DMS114 treated with DMSO at 0.1 percent for 48 hours (cell line): ENCODE measurements at regions not wholly inside any gene's neighbourhood (a gene's known extent, or its start where the extent isn't known, plus 50 kb on each side); places are given as distances from the start of the nearest gene placed in this dataset.
"Not testable (repeated sequence)": the region's sequence is repeated elsewhere in the genome, so short reads cannot be mapped to it uniquely, and the experiment has no call there.

Experiments
- DNase-seq: peaks from one replicate; lab custom pipeline; 2025; ENCODE audit not compliant: unreplicated experiment; lab: John Stamatoyannopoulos, UW

- no peak for DNase-seq
These were observed 135.1 kb upstream of the RFX3 start for GRCh38 chr9:3660936-3661335.

- no peak for DNase-seq
These were observed 133.8 kb upstream of the RFX3 start for GRCh38 chr9:3659647-3660046.

GRCh38 chr9:3658964-3659363, 133.2 kb upstream of the RFX3 start:
- no peak for DNase-seq

- no peak for DNase-seq
These were observed 130.4 kb upstream of the RFX3 start for GRCh38 chr9:3656224-3656623.

GRCh38 chr9:3650994-3651622, 125.3 kb upstream of the RFX3 start:
- DNase-seq, result no peak

GRCh38 chr9:3648722-3649246, 123.0 kb upstream of the RFX3 start:
- no peak for DNase-seq

GRCh38 chr9:3648266-3648665, 122.5 kb upstream of the RFX3 start:
- no peak for DNase-seq

- DNase-seq, result no peak
These were observed 121.9 kb upstream of the RFX3 start for GRCh38 chr9:3647652-3648051.

- DNase-seq, result no peak
These were observed 120.4 kb upstream of the RFX3 start for GRCh38 chr9:3646226-3646625.

GRCh38 chr9:3642075-3642474, 116.3 kb upstream of the RFX3 start:
- not testable (repeated sequence) for DNase-seq

- DNase-seq, result no peak
These were observed 103.7 kb upstream of the RFX3 start for GRCh38 chr9:3629495-3629894.

- no peak for DNase-seq
These were observed 102.4 kb upstream of the RFX3 start for GRCh38 chr9:3628239-3628638.

GRCh38 chr9:3608011-3608410, 82.2 kb upstream of the RFX3 start:
- DNase-seq, result no peak

- DNase-seq, result no peak
These were observed 74.9 kb upstream of the RFX3 start for GRCh38 chr9:3600672-3601071.

- no peak for DNase-seq
These were observed 72.0 kb upstream of the RFX3 start for GRCh38 chr9:3597792-3598191.

- no peak for DNase-seq
These were observed 60.3 kb upstream of the RFX3 start for GRCh38 chr9:3586066-3586465.

- no peak for DNase-seq
These were observed 59.8 kb upstream of the RFX3 start for GRCh38 chr9:3585606-3586005.

- no peak for DNase-seq
These were observed 53.0 kb upstream of the RFX3 start for GRCh38 chr9:3578786-3579185.

GRCh38 chr9:3576328-3576727, 50.5 kb upstream of the RFX3 start:
- no peak for DNase-seq

GRCh38 chr9:3575821-3576220, 50.0 kb upstream of the RFX3 start:
- DNase-seq, result no peak
